Naive thymus-derived CD4-positive, alpha-beta T cell (primary cell): ENCODE measurements at regions not wholly inside any gene's neighbourhood (a gene's known extent, or its start where the extent isn't known, plus 50 kb on each side); places are given as distances from the start of the nearest gene placed in this dataset.

ENCODE experiments used
- ATAC-seq: fragments of 150-1000 bp; cut with Tn5 transposase; 2 replicates; pipeline ENCODE4 v1.10.0; 2021; ENCODE audit warnings: mild to moderate bottlenecking, moderate library complexity
- CTCF ChIA-PET: fragments of 350-600 bp; sonication (Branson Sonifier 250); formaldehyde crosslinking; loops from one replicate; lab custom pipeline; 2021; ENCODE audit warnings: antibody characterized with exemption; lab: Charles Lee
- POLR2A ChIA-PET: fragments of 350-600 bp; sonication (Branson Sonifier 250); formaldehyde crosslinking; loops from one replicate; lab custom pipeline; 2021; ENCODE audit warnings: antibody characterized with exemption, inconsistent platforms; lab: Charles Lee
- DNase-seq, 9 donors: peaks; one replicate each; pipeline versions ENCODE4 v3.0.0 to v3.0.0-alpha.2; 2020 to 2022; ENCODE audit warnings: mixed read lengths in 1 of 9
- H3K27ac ChIP-seq: one replicate; pipeline ENCODE4 v1.7.0; 2013; ENCODE audit warnings: mild to moderate bottlenecking, low read depth, low read length, moderate library complexity
- H3K27me3 ChIP-seq, 2 donors: one replicate each; pipeline ENCODE4 v1.7.0; 2013; ENCODE audit warnings: low read length in 2 of 2, mild to moderate bottlenecking in 2 of 2, moderate library complexity in 2 of 2; ENCODE audit not compliant: control insufficient read depth in 2 of 2, insufficient read depth in 2 of 2
- H3K36me3 ChIP-seq, 3 experiments: 1 replicate in 2 of 3; 2 replicates in 1 of 3; pipeline ENCODE4 v1.7.0; 2013; ENCODE audit warnings: low read length in 3 of 3, mild to moderate bottlenecking in 3 of 3, moderate library complexity in 1 of 3; ENCODE audit not compliant: insufficient read depth in 3 of 3, control insufficient read depth in 2 of 3
- H3K4me1 ChIP-seq, 2 donors: one replicate each; pipeline ENCODE4 v1.7.0; 2013; ENCODE audit warnings: low read length in 2 of 2, mild to moderate bottlenecking in 2 of 2, moderate library complexity in 1 of 2; ENCODE audit not compliant: control insufficient read depth in 2 of 2, insufficient read depth in 2 of 2
- H3K4me3 ChIP-seq: 2 replicates; pipeline ENCODE4 v1.7.0; 2013; ENCODE audit warnings: mild to moderate bottlenecking, low read length
- H3K9me3 ChIP-seq, 3 experiments: 1 replicate in 2 of 3; 2 replicates in 1 of 3; pipeline ENCODE4 v1.7.0; 2013; ENCODE audit warnings: low read length in 3 of 3; ENCODE audit not compliant: control insufficient read depth in 2 of 3
- H3K27ac Mint-ChIP-seq, 9 donors: one replicate each; pipeline ENCODE4 v1.8.0; 2020 to 2022; ENCODE audit warnings: mixed read lengths in 9 of 9, mild to moderate bottlenecking in 8 of 9, moderate library complexity in 5 of 9, inconsistent platforms in 2 of 9
- H3K27me3 Mint-ChIP-seq, 5 donors: one replicate each; pipeline ENCODE4 v1.8.0; 2021 to 2022; ENCODE audit warnings: mixed read lengths in 5 of 5, mild to moderate bottlenecking in 1 of 5
- H3K36me3 Mint-ChIP-seq, 5 donors: one replicate each; pipeline ENCODE4 v1.8.0; 2020 to 2022; ENCODE audit warnings: mixed read lengths in 5 of 5, mild to moderate bottlenecking in 3 of 5, inconsistent platforms in 1 of 5
- H3K4me1 Mint-ChIP-seq, 7 donors: one replicate each; pipeline ENCODE4 v1.8.0; 2020 to 2022; ENCODE audit warnings: mixed read lengths in 7 of 7, mild to moderate bottlenecking in 3 of 7, inconsistent platforms in 1 of 7
- H3K4me3 Mint-ChIP-seq, 10 donors: one replicate each; pipeline ENCODE4 v1.8.0; 2020 to 2022; ENCODE audit warnings: mild to moderate bottlenecking in 10 of 10, mixed read lengths in 10 of 10, moderate library complexity in 6 of 10, inconsistent platforms in 2 of 10
- H3K9me3 Mint-ChIP-seq, 11 donors: one replicate each; pipeline ENCODE4 v1.8.0; 2020 to 2022; ENCODE audit warnings: mixed read lengths in 11 of 11, mild to moderate bottlenecking in 4 of 11, inconsistent platforms in 1 of 11, moderate library complexity in 1 of 11
- intact Hi-C, 2 donors: fragments of 100-400 bp; cut with micrococcal nuclease; formaldehyde crosslinking; loops; one replicate each; pipeline ENCODE4 v1.15.1; 2023

GRCh38 chr6:65786815-65787214 is 79.8 kb upstream of the EYS start:
- intact Hi-C loops, result no loop called here
- no peak for ATAC-seq
- Mint-ChIP-seq H3K27me3 (no peaks in the 10 kb centered on the region), H3K36me3 (no peaks in the 10 kb centered on the region), H3K4me3 (no peak overlapping the region), H3K4me1 (no peaks in the 10 kb centered on the region), H3K9me3 (peaks cover 0 to 24% (median 11%) of the 10 kb centered on the region in 11 donors), H3K27ac (no peak overlapping the region)
- no peak overlapping the region for H3K4me3 ChIP-seq
- no peaks in the 10 kb centered on the region for H3K36me3 ChIP-seq
- H3K4me1 ChIP-seq, result no peaks in the 10 kb centered on the region
- H3K27ac ChIP-seq, result no peak overlapping the region
- H3K9me3 ChIP-seq, result peaks cover 0 to 11% (median 0%) of the 10 kb centered on the region in 3 experiments
- DNase-seq, result no peak
- ChIA-PET CTCF (interaction anchor here (0.7 kb wide), 1 partner anchor 232 kb away, joined by 3 read pairs; no protein-coding TSS in a partner anchor), POLR2A (no interaction called here)
- no peaks in the 10 kb centered on the region for H3K27me3 ChIP-seq

- Histone ChIP-seq H3K27me3 (no peaks in the 10 kb centered on the region), H3K4me3 (no peak overlapping the region), H3K27ac (no peak overlapping the region), H3K4me1 (no peaks in the 10 kb centered on the region), H3K36me3 (no peaks in the 10 kb centered on the region), H3K9me3 (no peaks in the 10 kb centered on the region)
- ChIA-PET CTCF (no interaction called here), POLR2A (no interaction called here)
- Mint-ChIP-seq H3K4me1 (no peaks in the 10 kb centered on the region), H3K27me3 (no peaks in the 10 kb centered on the region), H3K27ac (no peak overlapping the region), H3K9me3 (peaks cover 0 to 20% (median 12%) of the 10 kb centered on the region in 11 donors), H3K4me3 (no peak overlapping the region), H3K36me3 (peaks cover 0 to 4% (median 0%) of the 10 kb centered on the region in 5 donors)
- ATAC-seq (no peak), DNase-seq (no peak)
- intact Hi-C loops, result no loop called here
Observed at GRCh38 chr6:65780691-65781090, 73.7 kb upstream of the EYS start.

- peaks cover 0 to 4% (median 0%) of the 10 kb centered on the region in 5 donors for H3K36me3 Mint-ChIP-seq
- no peaks in the 10 kb centered on the region for H3K4me1 Mint-ChIP-seq
- Histone ChIP-seq H3K9me3 (no peaks in the 10 kb centered on the region), H3K27ac (no peak overlapping the region), H3K36me3 (no peaks in the 10 kb centered on the region), H3K27me3 (no peaks in the 10 kb centered on the region), H3K4me1 (no peaks in the 10 kb centered on the region), H3K4me3 (no peak overlapping the region)
- no peak overlapping the region for H3K27ac Mint-ChIP-seq
- no peak for DNase-seq
- CTCF ChIA-PET, result no interaction called here
- intact Hi-C loops, result no loop called here
- peaks cover 0 to 31% (median 10%) of the 10 kb centered on the region in 11 donors for H3K9me3 Mint-ChIP-seq
- POLR2A ChIA-PET, result no interaction called here
- no peak for ATAC-seq
- no peaks in the 10 kb centered on the region for H3K27me3 Mint-ChIP-seq
- no peak overlapping the region for H3K4me3 Mint-ChIP-seq
Observed at GRCh38 chr6:65776332-65776731, 69.3 kb upstream of the EYS start.

GRCh38 chr6:65771946-65772345 is 64.9 kb upstream of the EYS start:
- no peak for DNase-seq
- Histone ChIP-seq H3K27ac (no peak overlapping the region), H3K4me1 (no peaks in the 10 kb centered on the region), H3K9me3 (no peaks in the 10 kb centered on the region), H3K27me3 (no peaks in the 10 kb centered on the region), H3K4me3 (no peak overlapping the region), H3K36me3 (no peaks in the 10 kb centered on the region)
- Mint-ChIP-seq H3K36me3 (no peaks in the 10 kb centered on the region), H3K27ac (no peak overlapping the region), H3K27me3 (no peaks in the 10 kb centered on the region), H3K9me3 (peaks cover 1 to 26% (median 10%) of the 10 kb centered on the region in 11 donors), H3K4me1 (no peaks in the 10 kb centered on the region), H3K4me3 (no peak overlapping the region)
- intact Hi-C loops, result no loop called here
- ChIA-PET CTCF (no interaction called here), POLR2A (no interaction called here)
- ATAC-seq, result no peak

- intact Hi-C loops, result no loop called here
- Mint-ChIP-seq H3K27me3 (no peaks in the 10 kb centered on the region), H3K27ac (no peak overlapping the region), H3K9me3 (peaks cover 2 to 17% (median 8%) of the 10 kb centered on the region in 11 donors), H3K4me3 (no peak overlapping the region), H3K36me3 (no peaks in the 10 kb centered on the region), H3K4me1 (no peaks in the 10 kb centered on the region)
- ATAC-seq (no peak), DNase-seq (no peak)
- CTCF ChIA-PET, result no interaction called here
- Histone ChIP-seq H3K27me3 (no peaks in the 10 kb centered on the region), H3K4me3 (no peak overlapping the region), H3K9me3 (no peaks in the 10 kb centered on the region), H3K27ac (no peak overlapping the region), H3K4me1 (no peaks in the 10 kb centered on the region), H3K36me3 (no peaks in the 10 kb centered on the region)
- POLR2A ChIA-PET, result no interaction called here
Observed at GRCh38 chr6:65761890-65762289, 54.9 kb upstream of the EYS start.

GRCh38 chr6:65760285-65760684 is 53.3 kb upstream of the EYS start:
- no peak for DNase-seq
- H3K36me3 Mint-ChIP-seq, result no peaks in the 10 kb centered on the region

More at GRCh38 chr6:65760285-65760684, 53.3 kb upstream of the EYS start:
- Histone ChIP-seq H3K4me3 (no peak overlapping the region), H3K27ac (no peak overlapping the region), H3K9me3 (no peaks in the 10 kb centered on the region), H3K36me3 (no peaks in the 10 kb centered on the region), H3K27me3 (no peaks in the 10 kb centered on the region), H3K4me1 (no peaks in the 10 kb centered on the region)
- POLR2A ChIA-PET, result no interaction called here
- Mint-ChIP-seq H3K4me1 (no peaks in the 10 kb centered on the region), H3K9me3 (peaks cover 2 to 17% (median 9%) of the 10 kb centered on the region in 11 donors), H3K4me3 (no peak overlapping the region), H3K27me3 (no peaks in the 10 kb centered on the region), H3K27ac (no peak overlapping the region)
- no peak for ATAC-seq
- CTCF ChIA-PET, result no interaction called here
- intact Hi-C loops, result no loop called here
